SJCRH30 (cell line): ENCODE measurements at regions not wholly inside any gene's neighbourhood (a gene's known extent, or its start where the extent isn't known, plus 50 kb on each side); places are given as distances from the start of the nearest gene placed in this dataset.
"Not testable (repeated sequence)": the region's sequence is repeated elsewhere in the genome, so short reads cannot be mapped to it uniquely, and the experiment has no call there.

Experiments
- DNase-seq, 2 experiments: peaks; one replicate each; pipeline ENCODE4 v3.0.0-alpha.2; 2015 to 2020
- H3K27ac ChIP-seq: fragments of 250-450 bp; sonication (Bioruptor Pico); 2 replicates; pipeline ENCODE4 v1.5.1; 2020; ENCODE audit warnings: mild to moderate bottlenecking, moderate library complexity
- H3K27me3 ChIP-seq: fragments of 250-450 bp; sonication (Bioruptor Pico); 2 replicates; pipeline ENCODE4 v1.5.1; 2020; ENCODE audit warnings: mild to moderate bottlenecking, moderate library complexity
- H3K36me3 ChIP-seq: fragments of 250-450 bp; sonication (Bioruptor Pico); 2 replicates; pipeline ENCODE4 v1.5.1; 2020; ENCODE audit warnings: mild to moderate bottlenecking, moderate library complexity
- H3K4me1 ChIP-seq: fragments of 250-450 bp; sonication (Bioruptor Pico); 2 replicates; pipeline ENCODE4 v1.5.1; 2020; ENCODE audit warnings: mild to moderate bottlenecking, moderate library complexity
- H3K4me3 ChIP-seq: fragments of 250-450 bp; sonication (Bioruptor Pico); 2 replicates; pipeline ENCODE4 v1.5.1; 2020; ENCODE audit warnings: mild to moderate bottlenecking, moderate library complexity
- H3K9me3 ChIP-seq: fragments of 250-450 bp; sonication (Bioruptor Pico); replicated peaks from 2 replicates; pipeline ENCODE4 v1.5.1; 2020; ENCODE audit warnings: mild to moderate bottlenecking, moderate library complexity

- Histone ChIP-seq H3K4me1 (no peaks in the 10 kb centered on the region), H3K9me3 (no peaks in the 10 kb centered on the region), H3K4me3 (no peak overlapping the region), H3K27me3 (peaks cover 2% of the 10 kb centered on the region; the same call in 1 of the 2 replicates), H3K27ac (no peak overlapping the region), H3K36me3 (no peaks in the 10 kb centered on the region)
- DNase-seq, result no peak
Measured at GRCh38 chr2:66145490-66145889, 289.4 kb upstream of the MEIS1 start.

- H3K36me3 ChIP-seq, DNase-seq, H3K27ac ChIP-seq, H3K4me1 ChIP-seq, H3K9me3 ChIP-seq, H3K4me3 ChIP-seq, H3K27me3 ChIP-seq: not testable (repeated sequence)
Measured at GRCh38 chr2:66144324-66144723, 290.6 kb upstream of the MEIS1 start.

- DNase-seq, result no peak
- no peak overlapping the region for H3K27ac ChIP-seq
- H3K4me3 ChIP-seq, result no peak overlapping the region
- no peaks in the 10 kb centered on the region for H3K4me1 ChIP-seq
- H3K9me3 ChIP-seq, result no peaks in the 10 kb centered on the region
- H3K36me3 ChIP-seq, result no peaks in the 10 kb centered on the region
- H3K27me3 ChIP-seq, result no peaks in the 10 kb centered on the region
Measured at GRCh38 chr2:66137606-66138130, 297.3 kb upstream of the MEIS1 start.

GRCh38 chr2:66134138-66134701, 300.7 kb upstream of the MEIS1 start:
- no peaks in the 10 kb centered on the region for H3K4me1 ChIP-seq

GRCh38 chr2:66127656-66128055, 307.3 kb upstream of the MEIS1 start:
- no peaks in the 10 kb centered on the region for H3K9me3 ChIP-seq
- DNase-seq, result no peak
- no peaks in the 10 kb centered on the region for H3K36me3 ChIP-seq
- no peak overlapping the region for H3K4me3 ChIP-seq
- no peak overlapping the region for H3K27ac ChIP-seq
- no peaks in the 10 kb centered on the region; the same call in 1 of the 2 replicates for H3K27me3 ChIP-seq
- no peaks in the 10 kb centered on the region for H3K4me1 ChIP-seq

More at GRCh38 chr2:66134138-66134701, 300.7 kb upstream of the MEIS1 start:
- Histone ChIP-seq H3K36me3 (no peaks in the 10 kb centered on the region), H3K9me3 (no peaks in the 10 kb centered on the region), H3K27ac (no peak overlapping the region), H3K4me3 (no peak overlapping the region), H3K27me3 (no peaks in the 10 kb centered on the region; the same call in 1 of the 2 replicates)
- peak in 1 of 2 experiments; percentile 13 for DNase-seq

GRCh38 chr2:66127061-66127460, 307.9 kb upstream of the MEIS1 start:
- no peaks in the 10 kb centered on the region for H3K9me3 ChIP-seq
- H3K27ac ChIP-seq, result no peak overlapping the region
- no peak overlapping the region for H3K4me3 ChIP-seq

GRCh38 chr2:66125951-66126350, 309.0 kb upstream of the MEIS1 start:
- Histone ChIP-seq H3K4me3 (no peak overlapping the region), H3K9me3 (no peaks in the 10 kb centered on the region), H3K36me3 (no peaks in the 10 kb centered on the region), H3K4me1 (no peaks in the 10 kb centered on the region), H3K27me3 (no peaks in the 10 kb centered on the region; the same call in 1 of the 2 replicates), H3K27ac (no peak overlapping the region)
- no peak for DNase-seq

More at GRCh38 chr2:66127061-66127460, 307.9 kb upstream of the MEIS1 start:
- Histone ChIP-seq H3K4me1 (no peaks in the 10 kb centered on the region), H3K27me3 (no peaks in the 10 kb centered on the region; the same call in 1 of the 2 replicates), H3K36me3 (no peaks in the 10 kb centered on the region)
- no peak for DNase-seq

GRCh38 chr2:66122516-66122915, 312.4 kb upstream of the MEIS1 start:
- H3K4me3 ChIP-seq, result no peak overlapping the region
- no peak for DNase-seq
- H3K9me3 ChIP-seq, result no peaks in the 10 kb centered on the region
- H3K27ac ChIP-seq, result no peak overlapping the region
- H3K4me1 ChIP-seq, result no peaks in the 10 kb centered on the region
- H3K36me3 ChIP-seq, result no peaks in the 10 kb centered on the region
- no peaks in the 10 kb centered on the region for H3K27me3 ChIP-seq

GRCh38 chr2:66121946-66122345, 313.0 kb upstream of the MEIS1 start:
- H3K27me3 ChIP-seq, result no peaks in the 10 kb centered on the region
- H3K4me3 ChIP-seq, result no peak overlapping the region
- no peak for DNase-seq
- no peaks in the 10 kb centered on the region for H3K4me1 ChIP-seq
- H3K36me3 ChIP-seq, result no peaks in the 10 kb centered on the region
- H3K27ac ChIP-seq, result no peak overlapping the region
- no peaks in the 10 kb centered on the region for H3K9me3 ChIP-seq

GRCh38 chr2:66113988-66114625, 320.8 kb upstream of the MEIS1 start:
- H3K4me3 ChIP-seq, result no peak overlapping the region
- no peaks in the 10 kb centered on the region for H3K9me3 ChIP-seq
- H3K36me3 ChIP-seq, result no peaks in the 10 kb centered on the region
- H3K27me3 ChIP-seq, result no peaks in the 10 kb centered on the region
- DNase-seq, result no peak
- no peak overlapping the region for H3K27ac ChIP-seq
- no peaks in the 10 kb centered on the region for H3K4me1 ChIP-seq

GRCh38 chr2:66111706-66112105, 323.2 kb upstream of the MEIS1 start:
- Histone ChIP-seq H3K27me3 (no peaks in the 10 kb centered on the region), H3K9me3 (no peaks in the 10 kb centered on the region), H3K4me1 (no peaks in the 10 kb centered on the region), H3K4me3 (no peak overlapping the region), H3K27ac (no peak overlapping the region), H3K36me3 (no peaks in the 10 kb centered on the region)
- DNase-seq, result no peak

- Histone ChIP-seq H3K27ac (no peak overlapping the region), H3K4me1 (no peaks in the 10 kb centered on the region), H3K27me3 (no peaks in the 10 kb centered on the region), H3K4me3 (no peak overlapping the region), H3K9me3 (no peaks in the 10 kb centered on the region), H3K36me3 (no peaks in the 10 kb centered on the region)
- DNase-seq, result no peak
Measured at GRCh38 chr2:66110608-66111007, 324.3 kb upstream of the MEIS1 start.

GRCh38 chr2:66110086-66110485, 324.8 kb upstream of the MEIS1 start:
- no peak overlapping the region for H3K4me3 ChIP-seq
- no peaks in the 10 kb centered on the region for H3K4me1 ChIP-seq
- DNase-seq, result no peak
- no peaks in the 10 kb centered on the region for H3K9me3 ChIP-seq
- no peaks in the 10 kb centered on the region for H3K27me3 ChIP-seq
- H3K27ac ChIP-seq, result no peak overlapping the region
- no peaks in the 10 kb centered on the region for H3K36me3 ChIP-seq

- no peak for DNase-seq
- H3K27ac ChIP-seq, result no peak overlapping the region
Measured at GRCh38 chr2:66109419-66109818, 325.5 kb upstream of the MEIS1 start.

GRCh38 chr2:66105066-66105753, 329.7 kb upstream of the MEIS1 start:
- Histone ChIP-seq H3K27ac (no peak overlapping the region), H3K9me3 (no peaks in the 10 kb centered on the region), H3K4me1 (no peaks in the 10 kb centered on the region), H3K36me3 (no peaks in the 10 kb centered on the region), H3K27me3 (no peaks in the 10 kb centered on the region), H3K4me3 (no peak overlapping the region)
- DNase-seq, result no peak

More at GRCh38 chr2:66109419-66109818, 325.5 kb upstream of the MEIS1 start:
- no peaks in the 10 kb centered on the region for H3K36me3 ChIP-seq
- H3K27me3 ChIP-seq, result no peaks in the 10 kb centered on the region
- H3K4me3 ChIP-seq, result no peak overlapping the region
- no peaks in the 10 kb centered on the region for H3K9me3 ChIP-seq
- no peaks in the 10 kb centered on the region for H3K4me1 ChIP-seq
